GM18870 (cell line): ENCODE measurements at regions not wholly inside any gene's neighbourhood (a gene's known extent, or its start where the extent isn't known, plus 50 kb on each side); places are given as distances from the start of the nearest gene placed in this dataset.

Experiments
- ATAC-seq: cut with Tn5 transposase; IDR thresholded peaks from one replicate; pipeline ENCODE4 v1.9.1; 2021; ENCODE audit warnings: moderate library complexity; ENCODE audit not compliant: unreplicated experiment

- ATAC-seq: no peak
Measured at GRCh38 chr2:122886479-122887145, 1131.2 kb downstream of the TSN start.

GRCh38 chr2:122899614-122900013 lies 1125.5 kb upstream of the CNTNAP5 start:
- ATAC-seq: no peak

DNA sequence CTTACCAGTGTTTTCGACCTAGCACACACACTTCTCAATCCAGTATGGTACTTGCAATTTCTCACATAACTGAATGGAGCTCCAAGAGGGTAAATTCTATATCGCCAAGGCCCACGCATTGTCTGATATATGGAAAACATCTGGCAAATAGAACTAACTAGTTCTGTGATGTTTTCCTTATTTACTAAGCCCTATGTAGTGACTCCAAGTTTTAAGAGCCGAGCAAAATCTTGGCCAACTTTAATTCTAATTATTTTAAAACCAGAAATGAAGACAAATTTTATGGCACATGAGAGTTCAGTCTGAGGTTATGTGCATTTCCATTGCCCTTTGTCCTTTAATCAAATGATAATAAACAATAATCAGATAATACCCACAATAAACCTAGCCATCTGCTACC lies 1119.7 kb upstream of the CNTNAP5 start:
- ATAC-seq: no peak

DNA sequence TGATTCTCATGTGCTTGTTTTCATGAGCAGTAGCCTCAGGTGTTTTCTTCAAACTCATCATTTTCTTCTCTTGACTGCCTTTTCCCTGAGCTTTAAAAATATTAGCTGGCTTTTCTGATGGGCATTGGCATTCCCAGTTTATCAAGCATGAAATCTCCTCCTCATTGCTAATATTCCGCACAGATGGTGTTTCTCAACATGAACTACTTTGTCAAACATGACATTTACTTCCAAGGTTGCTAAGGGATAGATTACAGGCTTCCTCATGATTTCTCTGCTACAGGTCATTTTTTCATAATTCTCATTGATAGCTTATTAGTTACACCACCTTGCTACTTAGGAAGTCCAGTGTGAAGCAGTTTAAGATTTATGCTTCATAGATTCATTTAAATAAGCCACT lies 1116.9 kb upstream of the CNTNAP5 start:
- ATAC-seq: no peak

DNA sequence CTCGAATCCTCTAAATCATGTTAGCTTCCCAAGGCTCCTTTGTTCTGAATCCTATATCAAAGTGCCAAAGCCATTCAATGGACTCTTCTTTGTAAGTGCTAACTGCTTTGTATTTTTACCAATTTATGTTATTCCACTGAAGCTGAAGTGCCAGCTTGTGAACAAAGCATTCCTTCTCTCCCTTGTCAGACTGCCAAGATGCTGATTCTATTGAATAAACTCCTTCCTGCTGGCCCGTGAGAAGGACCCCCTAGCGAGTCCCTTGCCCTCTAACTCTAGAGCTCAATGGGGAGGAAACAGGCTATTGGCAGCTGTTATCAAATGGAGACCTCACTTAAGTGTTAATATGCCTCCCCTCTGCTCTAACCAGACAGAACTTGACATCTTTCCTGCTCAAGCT lies 1097.9 kb upstream of the CNTNAP5 start:
- no peak for ATAC-seq

- no peak for ATAC-seq
Measured at GRCh38 chr2:122927710-122928557, 1097.2 kb upstream of the CNTNAP5 start.

- no peak for ATAC-seq
Measured at GRCh38 chr2:122929347-122929746, 1095.7 kb upstream of the CNTNAP5 start.

DNA sequence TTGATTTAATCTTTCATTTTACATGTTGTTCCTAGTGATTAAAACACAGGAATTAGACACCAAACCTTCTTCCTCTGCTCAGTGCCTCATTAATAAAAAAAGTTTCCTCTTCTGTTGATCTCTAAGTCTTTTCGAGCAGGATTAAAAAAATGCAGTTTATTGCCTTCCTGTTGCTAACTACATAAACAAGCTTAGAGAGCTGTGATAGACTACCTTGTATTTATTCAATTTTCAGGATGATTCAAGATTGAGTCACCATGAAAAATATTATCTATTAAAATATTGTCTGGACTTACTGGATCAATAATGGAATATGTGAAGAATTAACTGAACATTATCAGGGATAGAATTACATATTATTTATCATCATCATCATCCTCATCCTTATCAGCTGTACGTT lies 1089.6 kb upstream of the CNTNAP5 start:
- ATAC-seq: no peak

DNA sequence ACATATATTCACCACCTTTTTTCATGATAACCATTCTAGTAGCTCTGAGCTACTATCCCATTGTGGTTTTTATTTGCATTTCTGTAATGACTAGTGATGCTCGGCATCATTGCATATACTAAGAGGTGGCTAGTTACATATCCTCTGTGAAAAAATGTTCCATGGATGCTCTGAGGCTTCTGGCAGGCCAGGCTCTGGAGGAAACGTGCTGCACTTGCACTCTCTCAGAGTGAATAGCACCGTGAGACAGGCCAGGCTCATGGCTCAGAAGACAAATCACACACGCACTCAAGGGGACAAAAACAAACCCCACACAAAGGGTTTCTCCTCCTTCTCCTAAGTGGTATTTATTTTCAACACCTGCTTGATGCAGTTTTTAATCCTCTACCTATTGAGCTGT lies 1085.3 kb upstream of the CNTNAP5 start:
- no peak for ATAC-seq

GRCh38 chr2:122949523-122949922 lies 1075.6 kb upstream of the CNTNAP5 start:
- ATAC-seq: no peak

DNA sequence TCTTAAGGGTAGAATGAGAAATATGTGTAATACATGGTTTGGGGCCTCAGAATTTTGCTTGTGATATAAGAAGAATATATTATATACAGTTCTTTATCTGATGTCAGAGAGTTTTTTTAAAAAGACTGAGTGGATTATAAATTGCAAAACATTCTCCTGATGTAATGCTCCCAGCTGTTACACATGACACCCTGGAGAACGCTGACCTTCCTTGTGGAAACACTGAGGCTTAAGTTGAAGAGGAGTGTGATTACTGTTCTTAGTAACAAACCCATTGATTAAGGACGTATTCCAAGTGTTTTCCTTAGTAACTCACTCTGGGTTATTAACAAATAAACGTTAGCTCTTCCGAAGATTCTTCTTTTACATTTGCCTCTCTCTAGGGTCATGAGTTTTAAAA lies 1069.3 kb upstream of the CNTNAP5 start:
- ATAC-seq: no peak

GRCh38 chr2:122960759-122961641 lies 1064.1 kb upstream of the CNTNAP5 start:
- no peak for ATAC-seq

DNA sequence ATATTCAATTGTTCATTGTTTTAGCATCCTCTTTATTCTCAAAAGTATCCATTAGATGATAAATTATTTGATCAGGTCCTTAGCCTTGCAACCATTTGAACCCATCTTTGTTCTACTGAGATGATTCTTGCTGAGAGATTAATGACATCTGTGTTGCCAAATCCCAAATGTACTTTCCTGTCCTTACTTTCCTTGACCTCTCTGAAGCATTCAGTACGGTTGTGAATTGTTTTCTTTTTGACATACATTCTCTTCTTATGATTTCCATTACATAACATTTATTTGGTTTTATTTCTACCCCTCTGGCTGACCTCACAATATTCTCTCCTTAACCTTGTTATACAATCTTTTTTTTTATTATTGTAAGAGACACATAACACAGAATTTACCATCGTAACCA lies 1058.6 kb upstream of the CNTNAP5 start:
- no peak for ATAC-seq

DNA sequence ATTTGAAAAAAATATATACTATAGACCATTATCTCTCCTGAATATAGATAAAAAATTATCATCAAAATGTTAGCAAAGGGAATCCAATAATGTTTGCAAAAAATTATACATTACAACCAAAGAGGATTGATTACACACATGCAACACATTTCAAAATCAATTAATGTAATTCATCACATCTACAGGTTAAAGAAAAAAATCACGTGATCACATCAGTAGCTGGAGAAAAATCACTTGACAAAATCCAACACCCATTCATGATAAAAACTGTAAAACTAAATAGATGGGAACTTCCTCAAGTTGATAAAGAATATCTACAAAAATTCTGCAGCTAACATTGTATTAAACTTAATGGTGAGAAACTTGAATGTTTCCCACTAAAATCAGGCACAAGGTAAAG lies 1047.5 kb upstream of the CNTNAP5 start:
- ATAC-seq: no peak

DNA sequence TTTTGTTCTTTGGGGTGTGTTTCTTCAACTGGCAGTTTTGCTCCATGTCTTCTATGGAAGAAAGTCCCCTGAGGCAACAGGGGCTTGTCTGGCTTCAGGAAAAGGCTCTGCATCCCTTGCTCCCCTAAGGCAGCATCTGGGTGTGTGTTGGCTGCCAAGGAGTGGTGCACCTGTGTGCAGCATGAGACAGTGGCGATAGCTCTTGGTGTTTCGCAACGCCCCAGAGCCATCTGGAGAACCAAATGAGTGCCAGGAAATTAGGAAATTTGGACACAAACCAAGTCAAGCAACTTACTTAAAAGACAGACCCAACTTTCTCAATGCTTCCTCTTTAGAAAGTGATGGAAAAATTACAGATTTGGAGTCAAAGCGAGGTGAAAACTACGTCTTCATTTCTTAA lies 1044.4 kb upstream of the CNTNAP5 start:
- no peak for ATAC-seq

DNA sequence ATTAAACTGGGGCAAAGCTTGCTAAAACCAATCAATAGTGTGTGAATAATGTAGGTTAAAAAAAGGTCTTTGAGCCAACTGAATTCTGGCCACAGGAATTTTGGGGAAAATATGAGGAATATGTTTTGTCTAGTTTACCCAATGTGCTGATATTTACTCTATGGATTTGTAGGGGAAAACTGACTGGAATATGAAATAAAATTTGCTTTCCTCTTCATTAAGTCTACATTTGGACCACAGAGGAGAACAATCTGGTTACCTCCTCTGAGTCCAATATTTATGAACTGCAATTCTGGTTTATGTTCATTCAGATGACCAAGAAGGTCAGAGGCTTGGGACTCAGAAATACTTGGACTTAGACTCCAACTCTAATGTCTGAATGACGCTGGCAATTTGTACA lies 1042.2 kb upstream of the CNTNAP5 start:
- ATAC-seq: no peak

DNA sequence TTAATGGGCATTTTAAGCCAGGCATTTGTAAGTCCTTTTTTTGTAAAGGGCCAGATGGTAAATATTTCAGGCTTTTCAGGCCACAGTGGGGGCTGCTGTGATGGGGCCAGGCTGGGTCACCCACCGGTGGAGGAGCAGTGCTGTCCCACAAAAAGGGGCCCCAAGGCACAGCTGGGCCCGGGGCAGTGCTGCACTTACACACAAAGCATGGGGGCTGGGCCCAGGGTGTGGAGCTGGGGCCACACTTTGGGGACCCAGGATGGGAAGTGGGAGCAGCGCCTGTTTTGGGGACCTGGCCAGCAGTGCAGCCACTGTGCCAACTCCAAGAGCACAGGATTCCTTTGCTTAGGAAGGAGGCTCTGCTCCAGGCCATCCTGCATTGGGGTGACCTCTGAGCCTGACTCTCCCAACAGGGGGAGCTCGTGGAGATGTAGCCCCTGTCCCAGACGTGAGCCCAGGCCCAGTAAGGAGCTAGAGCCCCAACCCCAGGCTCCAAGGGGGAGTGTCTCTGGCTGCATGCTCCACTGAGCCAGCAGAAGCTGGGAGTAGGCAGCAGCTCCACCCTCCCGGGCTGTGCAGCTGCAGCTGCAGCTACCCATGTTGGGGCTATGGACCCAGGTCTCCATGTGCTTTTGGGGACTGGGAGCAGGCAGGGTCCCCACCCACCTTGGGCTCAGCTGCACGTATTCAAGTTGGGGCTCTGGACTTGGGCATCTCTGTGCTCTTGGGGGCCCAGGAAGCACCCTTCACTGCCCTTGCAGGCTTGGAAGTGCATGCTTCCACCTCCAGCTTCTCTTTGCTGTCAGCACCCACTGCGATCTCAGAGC lies 1036.5 kb upstream of the CNTNAP5 start:
- no peak for ATAC-seq

- ATAC-seq: no peak
Measured at GRCh38 chr2:122993592-122993991, 1031.5 kb upstream of the CNTNAP5 start.

DNA sequence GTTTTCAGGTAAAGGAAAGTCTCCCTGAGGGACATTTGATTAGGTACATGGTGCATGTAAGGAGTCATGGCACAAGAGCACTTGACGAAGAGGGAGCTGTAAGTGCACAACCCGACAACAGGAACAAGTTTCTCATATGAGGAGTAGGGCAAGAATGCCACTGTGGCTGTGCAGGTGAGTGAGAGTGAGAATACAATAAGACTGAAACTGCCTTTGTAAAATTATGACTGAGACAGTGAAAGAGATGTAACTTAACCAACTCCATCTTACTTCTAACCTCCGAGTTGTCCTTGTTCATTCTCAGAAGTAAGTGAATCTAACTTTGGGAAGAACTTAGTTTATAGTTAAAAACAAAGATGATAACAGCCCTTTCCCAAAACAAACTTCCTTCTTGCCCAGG lies 1025.8 kb upstream of the CNTNAP5 start:
- peak; percentile 77 for ATAC-seq

DNA sequence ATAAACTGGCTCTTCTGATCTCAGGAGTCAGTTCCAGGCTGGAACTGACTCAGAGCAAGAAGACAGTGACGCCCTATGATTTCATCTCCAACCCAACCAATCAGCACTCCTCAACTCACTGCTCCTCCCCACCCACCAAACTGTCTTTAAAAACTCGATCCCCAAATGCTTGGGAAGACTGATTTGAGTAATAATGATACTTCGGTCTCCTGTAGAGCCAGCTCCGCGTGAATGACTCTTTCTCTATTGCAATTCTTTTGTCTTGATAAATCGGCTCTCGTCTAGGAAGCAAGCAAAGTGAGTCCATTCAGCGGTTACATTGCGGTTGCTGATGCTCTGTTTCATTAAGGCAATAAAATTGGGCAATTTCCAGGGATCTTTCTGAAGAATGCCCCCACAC lies 1025.3 kb upstream of the CNTNAP5 start:
- no peak for ATAC-seq
